Endothelial cell of umbilical vein (primary cell): ENCODE measurements at regions not wholly inside any gene's neighbourhood (a gene's known extent, or its start where the extent isn't known, plus 50 kb on each side); places are given as distances from the start of the nearest gene placed in this dataset.

Experiments used
- EZH2 ChIP-seq: IDR thresholded peaks from 2 replicates; pipeline ENCODE4 v1.6.1; 2012; ENCODE audit warnings: borderline replicate concordance, low read depth, mild to moderate bottlenecking, moderate library complexity, low read length, inconsistent platforms; ENCODE audit not compliant: severe bottlenecking
- MYC ChIP-seq: IDR thresholded peaks from one replicate; pipeline ENCODE4 v1.6.1; 2011; ENCODE audit warnings: mild to moderate bottlenecking, low read depth, low read length
- POLR2A ChIP-seq: IDR thresholded peaks from 2 replicates; pipeline ENCODE4 v1.6.1; 2012; ENCODE audit warnings: low read depth, mild to moderate bottlenecking, control low read depth, low read length
- TF ChIP-seq, protein P1 (sequence below), 2 donors: IDR thresholded peaks; 1 replicate in 1 of 2; 2 replicates in 1 of 2; pipeline ENCODE4 v1.5.1; 2011; ENCODE audit warnings: low read length in 2 of 2, mild to moderate bottlenecking in 2 of 2, moderate library complexity in 2 of 2, control low read depth in 1 of 2, inconsistent platforms in 1 of 2, low read depth in 1 of 2; ENCODE audit not compliant: insufficient read depth in 1 of 2; ENCODE audit errors: extremely low read depth in 1 of 2

DNA sequence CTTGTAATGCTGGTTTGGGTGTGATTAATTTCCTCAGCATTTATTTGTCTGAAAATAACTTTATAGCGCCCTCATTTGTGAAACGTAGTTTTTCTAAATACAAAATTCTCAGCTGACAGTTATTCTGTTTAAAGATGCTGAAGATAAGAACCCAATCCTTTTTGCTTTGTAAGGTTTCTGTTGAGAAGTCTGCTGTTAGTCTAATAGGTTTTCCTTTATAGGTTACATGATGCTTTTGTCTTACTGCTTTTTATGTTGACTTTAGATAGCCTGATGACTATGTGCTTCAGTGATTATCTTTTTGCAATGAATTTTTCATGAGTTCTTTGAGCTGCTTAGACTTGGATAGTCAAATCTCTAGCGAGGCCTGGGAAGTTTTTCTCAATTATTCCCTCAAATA lies 168.6 kb upstream of the PDE3A start:
- TF ChIP-seq, protein P1, sequence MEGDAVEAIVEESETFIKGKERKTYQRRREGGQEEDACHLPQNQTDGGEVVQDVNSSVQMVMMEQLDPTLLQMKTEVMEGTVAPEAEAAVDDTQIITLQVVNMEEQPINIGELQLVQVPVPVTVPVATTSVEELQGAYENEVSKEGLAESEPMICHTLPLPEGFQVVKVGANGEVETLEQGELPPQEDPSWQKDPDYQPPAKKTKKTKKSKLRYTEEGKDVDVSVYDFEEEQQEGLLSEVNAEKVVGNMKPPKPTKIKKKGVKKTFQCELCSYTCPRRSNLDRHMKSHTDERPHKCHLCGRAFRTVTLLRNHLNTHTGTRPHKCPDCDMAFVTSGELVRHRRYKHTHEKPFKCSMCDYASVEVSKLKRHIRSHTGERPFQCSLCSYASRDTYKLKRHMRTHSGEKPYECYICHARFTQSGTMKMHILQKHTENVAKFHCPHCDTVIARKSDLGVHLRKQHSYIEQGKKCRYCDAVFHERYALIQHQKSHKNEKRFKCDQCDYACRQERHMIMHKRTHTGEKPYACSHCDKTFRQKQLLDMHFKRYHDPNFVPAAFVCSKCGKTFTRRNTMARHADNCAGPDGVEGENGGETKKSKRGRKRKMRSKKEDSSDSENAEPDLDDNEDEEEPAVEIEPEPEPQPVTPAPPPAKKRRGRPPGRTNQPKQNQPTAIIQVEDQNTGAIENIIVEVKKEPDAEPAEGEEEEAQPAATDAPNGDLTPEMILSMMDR (IDR thresholded peaks at IDR 0.05; ENCODE audit: extremely low read depth in 1 of 2, insufficient read depth in 1 of 2, low read depth in 1 of 2, low read length in 2 of 2): no peak
- TF ChIP-seq EZH2 (no peak), POLR2A (no peak), MYC (no peak)
